Keratinocyte (primary cell): ENCODE measurements at regions not wholly inside any gene's neighbourhood (a gene's known extent, or its start where the extent isn't known, plus 50 kb on each side); places are given as distances from the start of the nearest gene placed in this dataset.

Source experiments
- CTCF ChIP-seq, 3 experiments: IDR thresholded peaks in 1 of 3; conservative IDR thresholded peaks in 1 of 3; optimal IDR thresholded peaks in 1 of 3; 2 replicates in 2 of 3; 3 replicates in 1 of 3; pipeline versions ENCODE3 to v1.5.1; 2011; ENCODE audit warnings: low read length in 3 of 3, mild to moderate bottlenecking in 3 of 3, moderate library complexity in 2 of 3, control low read depth in 1 of 3, inconsistent platforms in 1 of 3; ENCODE audit not compliant: insufficient read depth in 2 of 3; ENCODE audit errors: extremely low read depth in 1 of 3
- EZH2 ChIP-seq: IDR thresholded peaks from one replicate; pipeline ENCODE4 v1.6.1; 2012; ENCODE audit warnings: inconsistent platforms, mild to moderate bottlenecking, low read length, moderate library complexity

GRCh38 chr1:223462047-223462630 lies 68.9 kb downstream of the CCDC185 start:
- TF ChIP-seq CTCF (optimal IDR thresholded peaks at IDR 0.05 in 1 of 3, IDR thresholded peaks at IDR 0.05 in 1 of 3, conservative IDR thresholded peaks at IDR 0.05 in 1 of 3; ENCODE audit: extremely low read depth in 1 of 3, insufficient read depth in 2 of 3, low read length in 3 of 3) (no peak), EZH2 (no peak)
